GM12878 (cell line): ENCODE measurements at regions not wholly inside any gene's neighbourhood (a gene's known extent, or its start where the extent isn't known, plus 50 kb on each side); places are given as distances from the start of the nearest gene placed in this dataset.

ENCODE experiments used
- ATAC-seq: fragments of 200-7000 bp; cut with Tn5 transposase; 3 replicates; pipeline ENCODE4 v1.9.1; 2020; ENCODE audit warnings: mild to moderate bottlenecking, moderate library complexity
- BruUV-seq: library from RNA; stranded (reverse); fragments of 400-500 nt; replicated peaks from 2 replicates; lab custom pipeline; 2021; lab: Mats Ljungman, UMichigan
- CTCF ChIA-PET: fragments of 300-600 bp; sonication (Branson Sonifier 250); formaldehyde crosslinking; extraction: SDS; loops from one replicate; lab custom pipeline; 2021; ENCODE audit warnings: inconsistent platforms; lab: Yijun Ruan, JAX
- POLR2A ChIA-PET: fragments of 350-600 bp; formaldehyde crosslinking; extraction: SDS; loops from one replicate; lab custom pipeline; 2021; ENCODE audit warnings: inconsistent platforms; lab: Charles Lee
- RAD21 ChIA-PET: fragments of 300-600 bp; sonication (Branson Sonifier 250); formaldehyde crosslinking; loops from one replicate; lab custom pipeline; 2023; ENCODE audit warnings: antibody characterized with exemption; ENCODE audit not compliant: unreplicated experiment; lab: Charles Lee
- SMC1A ChIA-PET: fragments of 300-600 bp; sonication (Branson Sonifier 250); formaldehyde crosslinking; loops from one replicate; lab custom pipeline; 2023; ENCODE audit not compliant: unreplicated experiment, uncharacterized antibody; lab: Charles Lee
- DNase-seq: peaks from one replicate; pipeline ENCODE4 v3.0.0-alpha.2; 2011; ENCODE audit warnings: low read depth, low spot score
- FAIRE-seq: peaks from 3 replicates; lab custom pipeline; 2011; peaks lifted over from hg19 to GRCh38; lab: Jason Lieb, UNC
- H2AFZ ChIP-seq: 2 replicates; pipeline ENCODE4 v1.6.0; 2011; ENCODE audit warnings: low read depth, low read length, control low read depth; ENCODE audit not compliant: control insufficient read depth
- H3K27ac ChIP-seq: 2 replicates; pipeline ENCODE4 v1.5.1; 2011; ENCODE audit warnings: control low read depth; ENCODE audit not compliant: control insufficient read depth, insufficient read depth
- H3K27me3 ChIP-seq, 2 experiments: replicated peaks in 1 of 2; 2 replicates each; pipeline versions ENCODE4 v1.6.0 to v1.6.1; 2011; ENCODE audit warnings: low read length in 1 of 2; ENCODE audit not compliant: control insufficient read depth in 2 of 2, insufficient read depth in 2 of 2
- H3K36me3 ChIP-seq, 2 experiments: 2 replicates each; pipeline ENCODE4 v1.5.1; 2011; ENCODE audit warnings: low read length in 1 of 2; ENCODE audit not compliant: control insufficient read depth in 2 of 2, insufficient read depth in 2 of 2
- H3K4me1 ChIP-seq: 2 replicates; pipeline ENCODE4 v1.6.1; 2011; ENCODE audit warnings: mild to moderate bottlenecking, low read length, moderate library complexity, mixed read lengths; ENCODE audit not compliant: control insufficient read depth, insufficient read depth
- H3K4me2 ChIP-seq: 2 replicates; pipeline ENCODE4 v1.6.0; 2011; ENCODE audit warnings: control low read depth; ENCODE audit not compliant: control insufficient read depth, insufficient read depth
- H3K4me3 ChIP-seq: fragments of 200-600 bp; sonication (generic); 2 replicates; pipeline ENCODE4 v1.5.1; 2016
- H3K79me2 ChIP-seq: 2 replicates; pipeline ENCODE4 v1.6.0; 2011; ENCODE audit warnings: low read length; ENCODE audit not compliant: control insufficient read depth, insufficient read depth
- H3K9ac ChIP-seq: 2 replicates; pipeline ENCODE4 v1.8.0; 2011; ENCODE audit warnings: low read length, control low read depth, mixed read lengths; ENCODE audit not compliant: control insufficient read depth, insufficient read depth
- H3K9me3 ChIP-seq: replicated peaks from 3 replicates; pipeline ENCODE4 v1.5.1; 2011; ENCODE audit warnings: mild to moderate bottlenecking, low read length; ENCODE audit not compliant: control insufficient read depth, insufficient read depth
- H4K20me1 ChIP-seq: 2 replicates; pipeline ENCODE4 v1.6.0; 2011; ENCODE audit not compliant: control insufficient read depth, insufficient read depth
- CBX5 ChIP-seq: sonication (generic); IDR thresholded peaks from 2 replicates; pipeline ENCODE4 v1.6.1; 2016; ENCODE audit warnings: low read depth, moderate library complexity, mild to moderate bottlenecking, inconsistent platforms
- CEBPZ ChIP-seq: fragments of 150-350 bp; IDR thresholded peaks from 2 replicates; pipeline ENCODE4 v1.6.1; 2016; ENCODE audit warnings: low read depth, low read length
- IRF5 ChIP-seq: fragments of 450-650 bp; IDR thresholded peaks from 2 replicates; pipeline ENCODE4 v1.6.1; 2017; ENCODE audit warnings: borderline replicate concordance
- NR2C1 ChIP-seq: fragments of 450-650 bp; IDR thresholded peaks from 2 replicates; pipeline ENCODE4 v1.6.1; 2017; ENCODE audit warnings: antibody characterized with exemption, mild to moderate bottlenecking, moderate library complexity
- POLR2A ChIP-seq: IDR thresholded peaks from 2 replicates; pipeline ENCODE4 v1.6.1; 2011; ENCODE audit warnings: low read depth, mild to moderate bottlenecking, low read length
- POU2F2 ChIP-seq: IDR thresholded peaks from 3 replicates; pipeline ENCODE4 v1.6.1; 2011; ENCODE audit warnings: low read depth, mild to moderate bottlenecking, low read length, borderline replicate concordance
- SMAD5 ChIP-seq: IDR thresholded peaks from 2 replicates; pipeline ENCODE4 v1.6.1; 2016; ENCODE audit warnings: antibody characterized with exemption, low read depth
- ZSCAN29 ChIP-seq: fragments of 450-650 bp; IDR thresholded peaks from 2 replicates; pipeline ENCODE4 v1.6.1; 2017; ENCODE audit warnings: mild to moderate bottlenecking, moderate library complexity
- ZZZ3 ChIP-seq: IDR thresholded peaks from 2 replicates; pipeline ENCODE4 v1.6.1; 2011; ENCODE audit warnings: low read depth; ENCODE audit not compliant: control insufficient read depth, insufficient read length
- in situ Hi-C: fragments of 300-500 bp; cut with MboI; formaldehyde crosslinking; loops from 9 replicates; pipeline ENCODE4 v1.14.3; 2018; ENCODE audit warnings: mixed read lengths
- intact Hi-C: fragments of 100-400 bp; cut with micrococcal nuclease; formaldehyde crosslinking; loops from one replicate; pipeline ENCODE4 v1.14.2; 2022; ENCODE audit not compliant: unreplicated experiment
- TF ChIP-seq, protein P1 (sequence below): fragments of 450-650 bp; formaldehyde crosslinking; IDR thresholded peaks from 2 replicates; pipeline ENCODE4 v1.4.0; 2022; ENCODE audit warnings: mild to moderate bottlenecking, moderate library complexity
- TF ChIP-seq, protein P2 (sequence below): fragments of 450-650 bp; IDR thresholded peaks from 2 replicates; pipeline ENCODE4 v1.6.1; 2018; ENCODE audit warnings: borderline replicate concordance, mild to moderate bottlenecking; ENCODE audit not compliant: partially characterized antibody
- TF ChIP-seq, protein P3 (sequence below): IDR thresholded peaks from 2 replicates; pipeline ENCODE4 v1.6.1; 2011; ENCODE audit warnings: low read depth, mild to moderate bottlenecking, low read length, moderate library complexity, borderline replicate concordance; ENCODE audit errors: extremely low read depth

GRCh38 chr5:17163221-17163620 lies 54.2 kb upstream of the BASP1 start:
- TF ChIP-seq, protein P1, sequence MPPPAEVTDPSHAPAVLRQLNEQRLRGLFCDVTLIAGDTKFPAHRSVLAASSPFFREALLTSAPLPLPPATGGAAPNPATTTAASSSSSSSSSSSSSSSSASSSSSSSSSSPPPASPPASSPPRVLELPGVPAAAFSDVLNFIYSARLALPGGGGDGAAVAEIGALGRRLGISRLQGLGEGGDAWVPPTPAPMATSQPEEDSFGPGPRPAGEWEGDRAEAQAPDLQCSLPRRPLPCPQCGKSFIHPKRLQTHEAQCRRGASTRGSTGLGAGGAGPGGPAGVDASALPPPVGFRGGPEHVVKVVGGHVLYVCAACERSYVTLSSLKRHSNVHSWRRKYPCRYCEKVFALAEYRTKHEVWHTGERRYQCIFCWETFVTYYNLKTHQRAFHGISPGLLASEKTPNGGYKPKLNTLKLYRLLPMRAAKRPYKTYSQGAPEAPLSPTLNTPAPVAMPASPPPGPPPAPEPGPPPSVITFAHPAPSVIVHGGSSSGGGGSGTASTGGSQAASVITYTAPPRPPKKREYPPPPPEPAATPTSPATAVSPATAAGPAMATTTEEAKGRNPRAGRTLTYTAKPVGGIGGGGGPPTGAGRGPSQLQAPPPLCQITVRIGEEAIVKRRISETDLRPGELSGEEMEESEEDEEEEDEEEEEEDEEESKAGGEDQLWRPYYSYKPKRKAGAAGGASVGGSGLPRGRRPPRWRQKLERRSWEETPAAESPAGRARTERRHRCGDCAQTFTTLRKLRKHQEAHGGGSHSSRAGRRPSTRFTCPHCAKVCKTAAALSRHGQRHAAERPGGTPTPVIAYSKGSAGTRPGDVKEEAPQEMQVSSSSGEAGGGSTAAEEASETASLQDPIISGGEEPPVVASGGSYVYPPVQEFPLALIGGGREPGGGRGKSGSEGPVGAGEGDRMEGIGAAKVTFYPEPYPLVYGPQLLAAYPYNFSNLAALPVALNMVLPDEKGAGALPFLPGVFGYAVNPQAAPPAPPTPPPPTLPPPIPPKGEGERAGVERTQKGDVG = no peak
- no peak for TF ChIP-seq ZZZ3
- no peak for TF ChIP-seq POU2F2
- TF ChIP-seq SMAD5 = no peak
- TF ChIP-seq, protein P2, sequence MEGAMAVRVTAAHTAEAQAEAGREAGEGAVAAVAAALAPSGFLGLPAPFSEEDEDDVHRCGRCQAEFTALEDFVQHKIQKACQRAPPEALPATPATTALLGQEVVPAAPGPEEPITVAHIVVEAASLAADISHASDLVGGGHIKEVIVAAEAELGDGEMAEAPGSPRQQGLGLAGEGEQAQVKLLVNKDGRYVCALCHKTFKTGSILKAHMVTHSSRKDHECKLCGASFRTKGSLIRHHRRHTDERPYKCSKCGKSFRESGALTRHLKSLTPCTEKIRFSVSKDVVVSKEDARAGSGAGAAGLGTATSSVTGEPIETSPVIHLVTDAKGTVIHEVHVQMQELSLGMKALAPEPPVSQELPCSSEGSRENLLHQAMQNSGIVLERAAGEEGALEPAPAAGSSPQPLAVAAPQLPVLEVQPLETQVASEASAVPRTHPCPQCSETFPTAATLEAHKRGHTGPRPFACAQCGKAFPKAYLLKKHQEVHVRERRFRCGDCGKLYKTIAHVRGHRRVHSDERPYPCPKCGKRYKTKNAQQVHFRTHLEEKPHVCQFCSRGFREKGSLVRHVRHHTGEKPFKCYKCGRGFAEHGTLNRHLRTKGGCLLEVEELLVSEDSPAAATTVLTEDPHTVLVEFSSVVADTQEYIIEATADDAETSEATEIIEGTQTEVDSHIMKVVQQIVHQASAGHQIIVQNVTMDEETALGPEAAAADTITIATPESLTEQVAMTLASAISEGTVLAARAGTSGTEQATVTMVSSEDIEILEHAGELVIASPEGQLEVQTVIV = no peak
- no peak for TF ChIP-seq POLR2A
- TF ChIP-seq, protein P3, sequence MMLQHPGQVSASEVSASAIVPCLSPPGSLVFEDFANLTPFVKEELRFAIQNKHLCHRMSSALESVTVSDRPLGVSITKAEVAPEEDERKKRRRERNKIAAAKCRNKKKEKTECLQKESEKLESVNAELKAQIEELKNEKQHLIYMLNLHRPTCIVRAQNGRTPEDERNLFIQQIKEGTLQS = no peak
- TF ChIP-seq NR2C1 = no peak
- no peak for TF ChIP-seq ZSCAN29
- TF ChIP-seq CEBPZ = no peak
- no peak for TF ChIP-seq IRF5
- no peak for TF ChIP-seq CBX5
- no peak for ATAC-seq
- H3K4me1 ChIP-seq = no peaks in the 10 kb centered on the region
- RAD21 ChIA-PET = no interaction called here
- BruUV-seq = no TSS peak
- no peaks in the 10 kb centered on the region for H3K27me3 ChIP-seq
- no peak overlapping the region for H3K27ac ChIP-seq
- intact Hi-C loops = no loop called here
- no peak overlapping the region for H2AFZ ChIP-seq
- no peaks in the 10 kb centered on the region for H3K79me2 ChIP-seq
- H3K36me3 ChIP-seq = no peaks in the 10 kb centered on the region
- POLR2A ChIA-PET = no interaction called here
- SMC1A ChIA-PET = no interaction called here
- no peak for FAIRE-seq
- no peak overlapping the region for H3K4me2 ChIP-seq
- DNase-seq = no peak
- CTCF ChIA-PET = no interaction called here
- H3K9ac ChIP-seq = no peak overlapping the region
- H3K4me3 ChIP-seq = no peak overlapping the region
- H3K9me3 ChIP-seq = no peaks in the 10 kb centered on the region
- in situ Hi-C loops = no loop called here
- no peaks in the 10 kb centered on the region for H4K20me1 ChIP-seq
